Endothelial cell of umbilical vein (primary cell): ENCODE measurements at regions not wholly inside any gene's neighbourhood (a gene's known extent, or its start where the extent isn't known, plus 50 kb on each side); places are given as distances from the start of the nearest gene placed in this dataset.

Experiments used
- BruUV-seq: library from RNA; stranded (reverse); fragments of 400-500 nt; replicated peaks from 2 replicates; lab custom pipeline; 2021; lab: Mats Ljungman, UMichigan
- CTCF ChIA-PET: fragments of 300-600, 350-600 bp; sonication (Branson Sonifier 250); formaldehyde crosslinking; loops from one replicate; lab custom pipeline; 2021; ENCODE audit warnings: antibody characterized with exemption, inconsistent platforms; lab: Charles Lee
- POLR2A ChIA-PET: fragments of 300-600, 350-600 bp; sonication (Branson Sonifier 250); formaldehyde crosslinking; loops from one replicate; lab custom pipeline; 2021; ENCODE audit warnings: antibody characterized with exemption, inconsistent platforms; lab: Charles Lee
- DNase-seq: peaks from one replicate; pipeline ENCODE4 v3.0.0-alpha.2; 2011; ENCODE audit warnings: low read depth, low spot score
- FAIRE-seq: peaks from 2 replicates; lab custom pipeline; 2011; peaks lifted over from hg19 to GRCh38; lab: Jason Lieb, UNC
- H2AFZ ChIP-seq: 2 replicates; pipeline ENCODE4 v1.6.0; 2012; ENCODE audit warnings: low read depth, low read length, control low read depth, inconsistent platforms
- H3K27ac ChIP-seq: 2 replicates; pipeline ENCODE4 v1.5.1; 2011; ENCODE audit warnings: low read depth, mild to moderate bottlenecking, control low read depth, low read length, moderate library complexity; ENCODE audit not compliant: insufficient read depth
- H3K27me3 ChIP-seq, 2 experiments: 2 replicates each; pipeline versions ENCODE4 v1.6.0 to v1.6.1; 2011; ENCODE audit warnings: low read length in 2 of 2, mixed read lengths in 1 of 2; ENCODE audit not compliant: control insufficient read depth in 2 of 2, insufficient read depth in 2 of 2
- H3K36me3 ChIP-seq, 2 experiments: 2 replicates in 1 of 2; 3 replicates in 1 of 2; pipeline ENCODE4 v1.5.1; 2011; ENCODE audit warnings: low read length in 2 of 2, mild to moderate bottlenecking in 1 of 2, moderate library complexity in 1 of 2; ENCODE audit not compliant: control insufficient read depth in 2 of 2, insufficient read depth in 2 of 2; ENCODE audit errors: extremely low read depth in 1 of 2
- H3K4me1 ChIP-seq: 3 replicates; pipeline ENCODE4 v1.5.1; 2011; ENCODE audit warnings: mild to moderate bottlenecking, low read length; ENCODE audit not compliant: control insufficient read depth, insufficient read depth; ENCODE audit errors: extremely low read depth
- H3K4me2 ChIP-seq: 2 replicates; pipeline ENCODE4 v1.6.1; 2011; ENCODE audit warnings: low read length, control low read depth, mixed read lengths; ENCODE audit not compliant: insufficient read depth
- H3K4me3 ChIP-seq, 3 experiments: fragments of 200-600 bp in 1 of 3; sonication (generic), shearing (Covaris generic) in 1 of 3; replicated peaks in 1 of 3; 2 replicates each; pipeline ENCODE4 v1.5.1; 2011 to 2016; ENCODE audit warnings: control low read depth in 3 of 3, low read length in 3 of 3, mild to moderate bottlenecking in 2 of 3, inconsistent platforms in 1 of 3, low read depth in 1 of 3, moderate library complexity in 1 of 3; ENCODE audit not compliant: insufficient read depth in 1 of 3
- H3K79me2 ChIP-seq: 2 replicates; pipeline ENCODE4 v1.6.0; 2012; ENCODE audit warnings: low read length, inconsistent platforms; ENCODE audit not compliant: control insufficient read depth, insufficient read depth
- H3K9ac ChIP-seq: replicated peaks from 2 replicates; pipeline ENCODE3; 2011; ENCODE audit warnings: low read length, control low read depth; ENCODE audit not compliant: insufficient read depth; ENCODE audit errors: extremely low read depth
- H3K9me1 ChIP-seq: replicated peaks from 3 replicates; pipeline ENCODE4 v1.6.0; 2011; ENCODE audit warnings: mild to moderate bottlenecking, low read length; ENCODE audit not compliant: control insufficient read depth, insufficient read depth; ENCODE audit errors: extremely low read depth
- H3K9me3 ChIP-seq: replicated peaks from 2 replicates; pipeline ENCODE4 v1.5.1; 2012; ENCODE audit warnings: low read length, inconsistent platforms; ENCODE audit not compliant: control insufficient read depth, insufficient read depth
- H4K20me1 ChIP-seq: replicated peaks from 2 replicates; pipeline ENCODE3; 2011; ENCODE audit warnings: mild to moderate bottlenecking, low read length; ENCODE audit not compliant: control insufficient read depth, insufficient read depth; ENCODE audit errors: extremely low read depth
- EZH2 ChIP-seq: IDR thresholded peaks from 2 replicates; pipeline ENCODE4 v1.6.1; 2012; ENCODE audit warnings: borderline replicate concordance, low read depth, mild to moderate bottlenecking, moderate library complexity, low read length, inconsistent platforms; ENCODE audit not compliant: severe bottlenecking
- FOS ChIP-seq: IDR thresholded peaks from 2 replicates; pipeline ENCODE4 v1.6.1; 2011; ENCODE audit warnings: mild to moderate bottlenecking, low read length, moderate library complexity, borderline replicate concordance; ENCODE audit not compliant: insufficient read depth
- GATA2 ChIP-seq: IDR thresholded peaks from 2 replicates; pipeline ENCODE4 v1.7.0; 2011; ENCODE audit warnings: low read depth, mild to moderate bottlenecking, moderate library complexity, mixed read lengths, low read length; ENCODE audit not compliant: insufficient read length, insufficient read depth
- JUN ChIP-seq: IDR thresholded peaks from 2 replicates; pipeline ENCODE4 v1.6.1; 2011; ENCODE audit warnings: borderline replicate concordance, low read depth; ENCODE audit not compliant: insufficient read length, insufficient read depth
- MYC ChIP-seq: IDR thresholded peaks from one replicate; pipeline ENCODE4 v1.6.1; 2011; ENCODE audit warnings: mild to moderate bottlenecking, low read depth, low read length
- POLR2A ChIP-seq: IDR thresholded peaks from 2 replicates; pipeline ENCODE4 v1.6.1; 2012; ENCODE audit warnings: low read depth, mild to moderate bottlenecking, control low read depth, low read length
- POLR2AphosphoS5 ChIP-seq: IDR thresholded peaks from 2 replicates; pipeline ENCODE4 v1.6.1; 2012; ENCODE audit warnings: low read depth, mild to moderate bottlenecking, control low read depth, low read length, moderate library complexity; ENCODE audit not compliant: insufficient read depth
- dilution Hi-C: fragments of 300-500 bp; cut with MboI; formaldehyde crosslinking; loops from one replicate; pipeline ENCODE4 v1.15.0; 2019; ENCODE audit warnings: low sequenced_read_pairs; ENCODE audit not compliant: extremely low pct_ligation_motif_present
- intact Hi-C: fragments of 100-400 bp; cut with micrococcal nuclease; formaldehyde crosslinking; loops from one replicate; pipeline ENCODE4 v1.10.0; 2022
- TF ChIP-seq, protein P1 (sequence below), 2 donors: IDR thresholded peaks; 1 replicate in 1 of 2; 2 replicates in 1 of 2; pipeline ENCODE4 v1.5.1; 2011; ENCODE audit warnings: low read length in 2 of 2, mild to moderate bottlenecking in 2 of 2, moderate library complexity in 2 of 2, control low read depth in 1 of 2, inconsistent platforms in 1 of 2, low read depth in 1 of 2; ENCODE audit not compliant: insufficient read depth in 1 of 2; ENCODE audit errors: extremely low read depth in 1 of 2
- TF ChIP-seq, protein P2 (sequence below): IDR thresholded peaks from 2 replicates; pipeline ENCODE4 v1.6.1; 2011; ENCODE audit not compliant: insufficient read depth, insufficient read length

DNA sequence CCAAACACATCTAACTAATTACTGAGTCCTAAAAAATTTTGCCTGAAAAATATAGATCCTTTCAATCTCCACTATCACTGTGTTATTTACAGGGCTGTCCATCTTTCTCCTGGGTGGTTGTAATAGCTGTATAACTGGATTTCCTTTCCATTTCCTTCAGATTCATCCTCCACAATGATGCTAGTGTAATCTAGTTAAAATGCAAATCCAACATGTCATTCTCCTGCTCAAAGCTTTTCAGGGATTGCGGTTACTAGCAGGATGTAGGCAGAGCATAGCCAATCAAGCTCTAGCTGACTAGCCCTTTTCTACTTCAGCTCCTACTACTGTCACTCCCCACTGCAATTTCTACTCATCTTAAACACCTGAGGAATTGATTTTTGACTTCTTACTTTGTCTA, 283.0 kb downstream of the RAB38 start:
- intact Hi-C loops = no loop called here

More for the DNA sequence above, 283.0 kb downstream of the RAB38 start:
- H3K4me2 ChIP-seq = no peak overlapping the region
- H3K4me3 ChIP-seq = no peak overlapping the region
- no peaks in the 10 kb centered on the region for H3K4me1 ChIP-seq
- no peak overlapping the region for H3K9ac ChIP-seq
- no peak overlapping the region for H3K27ac ChIP-seq
- dilution Hi-C loops = no loop called here
- no peak for TF ChIP-seq FOS
- TF ChIP-seq MYC = no peak
- no peak for TF ChIP-seq EZH2
- TF ChIP-seq, protein P1, sequence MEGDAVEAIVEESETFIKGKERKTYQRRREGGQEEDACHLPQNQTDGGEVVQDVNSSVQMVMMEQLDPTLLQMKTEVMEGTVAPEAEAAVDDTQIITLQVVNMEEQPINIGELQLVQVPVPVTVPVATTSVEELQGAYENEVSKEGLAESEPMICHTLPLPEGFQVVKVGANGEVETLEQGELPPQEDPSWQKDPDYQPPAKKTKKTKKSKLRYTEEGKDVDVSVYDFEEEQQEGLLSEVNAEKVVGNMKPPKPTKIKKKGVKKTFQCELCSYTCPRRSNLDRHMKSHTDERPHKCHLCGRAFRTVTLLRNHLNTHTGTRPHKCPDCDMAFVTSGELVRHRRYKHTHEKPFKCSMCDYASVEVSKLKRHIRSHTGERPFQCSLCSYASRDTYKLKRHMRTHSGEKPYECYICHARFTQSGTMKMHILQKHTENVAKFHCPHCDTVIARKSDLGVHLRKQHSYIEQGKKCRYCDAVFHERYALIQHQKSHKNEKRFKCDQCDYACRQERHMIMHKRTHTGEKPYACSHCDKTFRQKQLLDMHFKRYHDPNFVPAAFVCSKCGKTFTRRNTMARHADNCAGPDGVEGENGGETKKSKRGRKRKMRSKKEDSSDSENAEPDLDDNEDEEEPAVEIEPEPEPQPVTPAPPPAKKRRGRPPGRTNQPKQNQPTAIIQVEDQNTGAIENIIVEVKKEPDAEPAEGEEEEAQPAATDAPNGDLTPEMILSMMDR (IDR thresholded peaks at IDR 0.05; ENCODE audit: extremely low read depth in 1 of 2, insufficient read depth in 1 of 2, low read depth in 1 of 2, low read length in 2 of 2) = no peak
- TF ChIP-seq, protein P2, sequence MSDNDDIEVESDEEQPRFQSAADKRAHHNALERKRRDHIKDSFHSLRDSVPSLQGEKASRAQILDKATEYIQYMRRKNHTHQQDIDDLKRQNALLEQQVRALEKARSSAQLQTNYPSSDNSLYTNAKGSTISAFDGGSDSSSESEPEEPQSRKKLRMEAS = no peak
- TF ChIP-seq POLR2A = no peak
- TF ChIP-seq POLR2AphosphoS5 = no peak
- TF ChIP-seq GATA2 = no peak
- no peak for TF ChIP-seq JUN
- H3K9me3 ChIP-seq = no peaks in the 10 kb centered on the region
- BruUV-seq = no TSS peak
- DNase-seq = no peak
- H3K9me1 ChIP-seq = no peaks in the 10 kb centered on the region
- no peak overlapping the region for H2AFZ ChIP-seq
- POLR2A ChIA-PET = no interaction called here
- H3K36me3 ChIP-seq = no peaks in the 10 kb centered on the region
- H3K79me2 ChIP-seq = no peaks in the 10 kb centered on the region
- H3K27me3 ChIP-seq = no peaks in the 10 kb centered on the region
- FAIRE-seq = no peak
- CTCF ChIA-PET = interaction anchor here (2.3 kb wide), 1 partner anchor 14 kb away, joined by 8 read pairs; no protein-coding TSS in a partner anchor
- H4K20me1 ChIP-seq = no peaks in the 10 kb centered on the region
